Memory B cell (primary cell): ENCODE measurements at regions not wholly inside any gene's neighbourhood (a gene's known extent, or its start where the extent isn't known, plus 50 kb on each side); places are given as distances from the start of the nearest gene placed in this dataset.
"Not testable (repeated sequence)": the region's sequence is repeated elsewhere in the genome, so short reads cannot be mapped to it uniquely, and the experiment has no call there.

Experiments used
- ATAC-seq: fragments of 150-1000 bp; cut with Tn5 transposase; 2 replicates; pipeline ENCODE4 v1.10.0; 2021; ENCODE audit warnings: low read depth, mild to moderate bottlenecking, moderate library complexity
- DNase-seq, 2 donors: peaks; one replicate each; pipeline ENCODE4 v3.0.0; 2022; ENCODE audit warnings: low spot score in 2 of 2
- H3K27ac Mint-ChIP-seq: one replicate; pipeline ENCODE4 v1.8.0; 2022; ENCODE audit warnings: mild to moderate bottlenecking, moderate library complexity, mixed read lengths
- H3K27me3 Mint-ChIP-seq: one replicate; pipeline ENCODE4 v1.8.0; 2022; ENCODE audit warnings: mixed read lengths
- H3K36me3 Mint-ChIP-seq: one replicate; pipeline ENCODE4 v1.8.0; 2022; ENCODE audit warnings: mild to moderate bottlenecking, mixed read lengths
- H3K4me1 Mint-ChIP-seq: one replicate; pipeline ENCODE4 v1.8.0; 2022; ENCODE audit warnings: mixed read lengths
- H3K4me3 Mint-ChIP-seq: one replicate; pipeline ENCODE4 v1.8.0; 2022; ENCODE audit warnings: mild to moderate bottlenecking, moderate library complexity, mixed read lengths
- H3K9me3 Mint-ChIP-seq: one replicate; pipeline ENCODE4 v1.8.0; 2022; ENCODE audit warnings: mixed read lengths

DNA sequence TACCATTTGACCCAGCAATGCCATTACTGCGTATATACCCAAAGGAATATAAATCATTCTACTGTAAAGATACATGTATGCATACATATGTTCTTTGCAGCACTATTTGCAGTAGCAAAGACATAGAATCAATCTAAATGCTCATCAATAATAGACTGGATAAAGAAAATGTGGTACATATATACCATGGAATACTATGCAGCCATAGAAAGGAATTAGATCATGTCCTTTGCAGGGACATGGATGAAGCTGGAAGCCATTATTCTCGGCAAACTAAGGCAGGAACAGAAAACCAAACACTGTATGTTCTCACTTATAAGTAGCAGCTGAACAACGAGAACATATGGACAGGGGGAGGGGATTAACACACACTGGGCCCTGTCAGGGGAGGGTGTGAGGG, 54.8 kb upstream of the ZNF30 start:
- not testable (repeated sequence) for ATAC-seq, H3K4me1 Mint-ChIP-seq, H3K4me3 Mint-ChIP-seq, H3K9me3 Mint-ChIP-seq, H3K27ac Mint-ChIP-seq, DNase-seq, H3K27me3 Mint-ChIP-seq, H3K36me3 Mint-ChIP-seq

DNA sequence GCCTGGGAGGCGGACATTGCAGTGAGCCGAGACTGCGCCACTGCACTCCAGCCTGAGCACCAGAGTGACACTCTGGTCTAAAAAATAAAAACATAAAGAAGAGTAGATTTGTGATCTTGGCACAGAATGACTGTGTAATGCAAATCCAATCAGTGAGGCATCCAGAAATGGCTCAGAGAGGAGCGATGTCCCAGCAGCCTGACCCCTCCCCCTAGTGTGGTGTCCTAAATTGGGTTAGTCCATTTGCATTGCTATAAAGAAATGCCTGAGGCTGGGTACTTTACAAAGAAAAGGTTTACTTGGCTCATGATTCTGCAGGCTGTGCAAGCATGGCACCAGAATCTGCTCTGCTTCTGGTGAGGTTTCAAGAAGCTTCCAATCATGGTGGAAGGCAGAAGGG, 59.1 kb upstream of the ZNF30 start:
- Mint-ChIP-seq H3K4me1 (no peaks in the 10 kb centered on the region), H3K27me3 (no peaks in the 10 kb centered on the region), H3K4me3 (no peak overlapping the region), H3K36me3 (peaks cover 3% of the 10 kb centered on the region), H3K27ac (no peak overlapping the region), H3K9me3 (peaks cover 2% of the 10 kb centered on the region)
- DNase-seq (no peak), ATAC-seq (no peak)

DNA sequence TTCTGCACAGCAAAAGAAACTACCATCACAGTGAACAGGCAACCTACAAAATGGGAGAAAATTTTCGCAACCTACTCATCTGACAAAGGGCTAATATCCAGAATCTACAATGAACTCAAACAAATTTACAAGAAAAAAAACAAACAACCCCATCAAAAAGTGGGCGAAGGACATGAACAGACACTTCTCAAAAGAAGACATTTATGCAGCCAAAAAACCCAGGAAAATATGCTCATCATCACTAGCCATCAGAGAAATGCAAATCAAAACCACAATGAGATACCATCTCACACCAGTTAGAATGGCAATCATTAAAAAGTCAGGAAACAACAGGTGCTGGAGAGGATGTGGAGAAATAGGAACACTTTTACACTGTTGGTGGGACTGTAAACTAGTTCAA, 61.5 kb upstream of the ZNF30 start:
- not testable (repeated sequence) for H3K9me3 Mint-ChIP-seq, DNase-seq, ATAC-seq, H3K27ac Mint-ChIP-seq, H3K4me3 Mint-ChIP-seq, H3K36me3 Mint-ChIP-seq, H3K4me1 Mint-ChIP-seq, H3K27me3 Mint-ChIP-seq

DNA sequence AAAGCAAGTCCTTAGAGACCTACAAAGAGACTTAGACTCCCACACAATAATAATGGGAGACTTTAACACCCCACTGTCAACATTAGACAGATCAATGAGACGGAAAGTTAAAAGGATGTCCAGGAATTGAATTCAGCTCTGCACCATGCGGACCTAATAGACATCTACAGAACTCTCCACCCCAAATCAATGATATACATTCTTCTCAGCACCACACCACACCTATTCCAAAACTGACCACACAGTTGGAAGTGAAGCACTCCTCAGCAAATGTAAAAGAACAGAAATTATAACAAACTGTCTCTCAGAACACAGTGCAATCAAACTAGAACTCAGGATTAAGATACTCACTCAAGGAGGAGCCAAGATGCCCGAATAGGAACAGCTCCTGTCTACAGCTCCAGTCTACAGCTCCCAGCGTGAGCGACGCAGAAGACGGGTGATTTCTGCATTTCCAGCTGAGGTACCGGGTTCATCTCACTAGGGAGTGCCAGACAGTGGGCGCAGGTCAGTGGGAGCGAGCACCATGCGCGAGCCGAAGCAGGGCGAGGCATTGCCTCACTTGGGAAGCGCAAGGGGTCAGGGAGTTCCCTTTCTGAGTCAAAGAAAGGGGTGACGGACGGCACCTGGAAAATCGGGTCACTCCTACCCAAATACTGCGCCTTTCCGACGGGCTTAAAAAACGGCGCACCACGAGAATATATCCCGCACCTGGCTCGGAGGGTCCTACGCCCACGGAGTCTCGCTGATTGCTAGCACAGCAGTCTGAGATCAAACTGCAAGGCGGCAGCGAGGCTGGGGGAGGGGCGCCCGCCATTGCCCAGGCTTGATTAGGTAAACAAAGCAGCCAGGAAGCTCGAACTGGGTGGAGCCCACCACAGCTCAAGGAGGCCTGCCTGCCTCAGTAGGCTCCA, 66.6 kb upstream of the ZNF30 start:
- peak; percentile 42 for ATAC-seq

DNA sequence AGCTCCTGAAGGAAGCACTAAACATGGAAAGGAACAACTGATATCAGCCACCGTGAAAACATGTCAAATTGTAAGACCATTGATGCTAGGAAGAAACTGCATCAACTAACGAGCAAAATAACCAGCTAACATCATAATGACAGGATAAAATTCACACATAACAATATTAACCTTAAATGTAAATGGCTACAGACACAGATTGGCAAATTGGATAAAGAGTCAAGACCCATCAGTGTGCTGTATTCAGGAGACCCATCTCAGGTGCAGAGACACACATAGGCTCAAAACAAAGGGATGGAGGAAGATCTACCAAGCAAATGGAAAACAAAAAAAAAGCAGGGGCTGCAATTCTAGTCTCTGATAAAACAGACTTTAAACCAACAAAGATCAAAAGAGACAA, 67.4 kb upstream of the ZNF30 start:
- DNase-seq, ATAC-seq, H3K27me3 Mint-ChIP-seq, H3K9me3 Mint-ChIP-seq, H3K36me3 Mint-ChIP-seq: not testable (repeated sequence)
- peak overlapping the region; percentile 95 for H3K4me3 Mint-ChIP-seq
- peaks cover 20% of the 10 kb centered on the region for H3K4me1 Mint-ChIP-seq
- peak overlapping the region; percentile 84 for H3K27ac Mint-ChIP-seq

More for the DNA sequence above, 66.6 kb upstream of the ZNF30 start:
- not testable (repeated sequence) for H3K9me3 Mint-ChIP-seq, H3K36me3 Mint-ChIP-seq, H3K27me3 Mint-ChIP-seq
- peak overlapping the region; percentile 95 for H3K4me3 Mint-ChIP-seq
- peak overlapping the region; percentile 84 for H3K27ac Mint-ChIP-seq
- H3K4me1 Mint-ChIP-seq = peaks cover 20% of the 10 kb centered on the region
- DNase-seq = peak in 1 of 2 donors; percentile 5

DNA sequence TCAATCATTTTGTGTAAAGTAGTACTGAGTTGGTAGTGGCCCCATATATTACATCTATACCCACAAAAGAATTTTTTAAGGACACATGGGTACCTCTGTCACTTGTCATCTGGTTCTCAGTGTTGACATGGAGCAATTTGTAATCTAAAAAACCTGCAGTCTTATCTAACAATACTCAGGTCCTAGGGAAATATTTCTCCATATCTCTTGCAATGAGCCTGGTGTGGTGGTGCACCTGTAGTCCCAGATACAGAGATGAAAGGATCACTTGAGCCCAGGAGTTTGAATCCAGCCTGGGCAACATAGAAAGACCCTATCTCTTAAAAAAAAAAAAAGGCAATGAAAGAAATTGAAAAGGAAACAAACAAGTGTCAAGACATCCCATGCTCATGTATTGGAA, 70.7 kb upstream of the ZNF30 start:
- Mint-ChIP-seq H3K27me3 (no peaks in the 10 kb centered on the region), H3K4me1 (peaks cover 25% of the 10 kb centered on the region), H3K9me3 (no peaks in the 10 kb centered on the region), H3K4me3 (no peak overlapping the region), H3K27ac (no peak overlapping the region), H3K36me3 (peaks cover 16% of the 10 kb centered on the region)
- ATAC-seq (no peak), DNase-seq (no peak)

DNA sequence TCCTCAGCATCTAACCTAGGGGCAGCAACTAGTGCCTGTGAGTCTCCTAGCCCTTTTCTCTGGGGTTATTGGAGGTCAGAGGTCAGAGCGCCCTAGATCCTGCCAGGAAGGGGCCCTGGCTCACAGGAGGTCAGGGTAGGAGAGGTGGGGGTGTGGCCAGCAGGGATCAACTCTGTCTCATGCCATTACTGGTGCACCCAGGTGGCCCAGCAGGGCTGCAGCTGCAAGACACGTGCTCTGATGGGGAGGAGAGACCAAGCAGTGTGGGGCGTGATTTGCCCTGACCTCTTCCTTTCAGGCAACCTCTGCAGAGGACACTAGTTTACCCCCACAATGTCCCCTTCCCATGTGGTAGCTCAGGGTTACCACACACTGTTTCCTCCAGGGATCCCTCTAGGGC, 73.3 kb upstream of the ZNF30 start:
- DNase-seq = no peak
- Mint-ChIP-seq H3K27ac (no peak overlapping the region), H3K4me1 (peaks cover 12% of the 10 kb centered on the region), H3K9me3 (no peaks in the 10 kb centered on the region), H3K27me3 (no peaks in the 10 kb centered on the region), H3K4me3 (no peak overlapping the region), H3K36me3 (peaks cover 25% of the 10 kb centered on the region)
- no peak for ATAC-seq

DNA sequence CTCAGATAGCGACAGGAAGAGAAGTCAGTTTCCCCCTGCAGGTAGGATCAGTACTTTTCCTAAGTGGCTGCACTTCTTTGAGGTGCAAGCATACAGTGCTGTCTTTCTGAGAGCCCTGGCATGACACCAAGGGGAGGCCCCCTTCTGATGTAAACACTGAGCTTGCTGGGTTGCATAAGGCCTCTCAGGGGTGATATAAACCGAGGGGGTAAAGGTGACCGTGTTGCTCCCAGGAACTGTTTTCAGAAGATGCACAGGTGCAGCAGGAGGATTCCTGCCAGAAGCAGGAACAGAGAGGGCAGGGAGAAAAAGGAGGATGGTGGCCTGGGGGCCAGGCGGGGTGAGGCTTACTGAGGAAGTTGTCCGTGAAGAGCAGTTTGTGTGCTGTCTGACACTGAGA, 74.0 kb upstream of the ZNF30 start:
- ATAC-seq (no peak), DNase-seq (no peak)
- peaks cover 9% of the 10 kb centered on the region for H3K4me1 Mint-ChIP-seq
- no peaks in the 10 kb centered on the region for H3K27me3 Mint-ChIP-seq
- H3K4me3 Mint-ChIP-seq = no peak overlapping the region
- H3K27ac Mint-ChIP-seq = no peak overlapping the region
- H3K9me3 Mint-ChIP-seq = no peaks in the 10 kb centered on the region
- peaks cover 25% of the 10 kb centered on the region for H3K36me3 Mint-ChIP-seq

DNA sequence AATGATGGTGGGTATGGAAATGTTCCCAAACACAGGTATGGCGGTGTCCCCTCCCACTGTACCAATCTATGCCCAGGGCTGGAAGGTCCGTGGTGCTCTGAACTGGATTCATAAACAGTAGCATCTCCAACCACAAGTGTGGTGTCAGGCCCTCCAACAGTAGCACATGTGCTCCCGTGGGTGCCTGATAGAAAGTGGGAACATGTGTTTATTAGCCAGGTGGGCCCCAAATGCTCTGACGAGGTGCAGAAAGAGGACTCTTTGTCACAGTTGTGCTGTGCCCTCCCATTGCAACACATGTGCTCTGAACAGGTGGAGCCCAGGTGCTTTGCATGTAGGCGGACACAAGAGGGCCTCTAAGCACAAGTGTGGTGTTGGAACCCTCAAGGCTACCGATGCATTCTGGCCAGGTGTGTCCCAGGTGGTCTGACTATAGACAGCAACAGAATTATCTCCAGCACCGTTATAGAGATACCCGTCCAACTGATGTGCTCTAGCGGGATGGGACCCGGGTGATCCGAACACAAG, 75.4 kb upstream of the ZNF30 start:
- Mint-ChIP-seq H3K27ac (no peak overlapping the region), H3K4me3 (no peak overlapping the region), H3K9me3 (no peaks in the 10 kb centered on the region), H3K27me3 (no peaks in the 10 kb centered on the region), H3K36me3 (peaks cover 25% of the 10 kb centered on the region), H3K4me1 (peaks cover 17% of the 10 kb centered on the region)
- ATAC-seq = no peak
- DNase-seq = no peak

DNA sequence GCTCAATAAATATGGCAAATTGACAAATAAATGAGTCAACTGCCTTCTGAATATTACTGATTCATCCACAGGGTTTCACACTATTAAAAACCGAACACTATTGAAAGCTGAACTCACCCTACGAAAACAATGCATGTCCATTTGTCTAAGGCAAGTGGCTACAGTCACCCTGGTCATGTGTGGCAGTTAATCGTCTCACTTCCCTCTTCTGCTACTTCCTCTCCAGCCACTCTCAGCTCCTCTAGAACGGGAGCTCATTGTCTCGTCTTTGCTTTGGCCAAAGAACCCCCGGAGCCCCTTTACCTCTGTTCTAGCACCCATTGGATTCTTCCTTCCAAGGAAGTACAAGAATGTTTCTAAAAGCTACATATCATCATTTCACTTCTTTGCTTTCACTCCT, 74.4 kb upstream of the ZNF599 start:
- Mint-ChIP-seq H3K27me3 (no peaks in the 10 kb centered on the region), H3K4me1 (peaks cover 11% of the 10 kb centered on the region), H3K9me3 (no peaks in the 10 kb centered on the region), H3K27ac (no peak overlapping the region), H3K36me3 (peaks cover 20% of the 10 kb centered on the region), H3K4me3 (no peak overlapping the region)
- DNase-seq (no peak), ATAC-seq (no peak)

DNA sequence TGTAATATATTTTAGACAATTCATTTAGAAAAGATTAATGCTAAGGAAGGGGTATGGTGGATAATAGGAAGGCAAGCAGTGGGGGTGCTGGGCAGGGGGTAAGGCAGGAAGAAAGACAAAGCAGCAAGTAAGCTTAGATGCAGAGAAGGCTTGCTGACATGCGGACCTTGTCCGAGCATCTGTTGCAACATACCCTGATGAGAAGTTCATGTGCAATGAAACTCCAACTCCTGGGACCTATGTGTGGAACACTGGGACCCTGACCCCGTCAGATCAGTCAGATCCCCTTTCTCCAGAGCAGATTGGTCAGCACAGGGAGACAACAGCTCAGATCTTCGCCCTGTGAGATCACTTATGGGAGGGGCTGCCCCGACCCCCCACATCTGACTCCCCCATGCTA, 71.3 kb upstream of the ZNF599 start:
- Mint-ChIP-seq H3K4me3 (no peak overlapping the region), H3K36me3 (peaks cover 13% of the 10 kb centered on the region), H3K27me3 (no peaks in the 10 kb centered on the region), H3K4me1 (peaks cover 11% of the 10 kb centered on the region), H3K9me3 (no peaks in the 10 kb centered on the region), H3K27ac (no peak overlapping the region)
- ATAC-seq (no peak), DNase-seq (no peak)

DNA sequence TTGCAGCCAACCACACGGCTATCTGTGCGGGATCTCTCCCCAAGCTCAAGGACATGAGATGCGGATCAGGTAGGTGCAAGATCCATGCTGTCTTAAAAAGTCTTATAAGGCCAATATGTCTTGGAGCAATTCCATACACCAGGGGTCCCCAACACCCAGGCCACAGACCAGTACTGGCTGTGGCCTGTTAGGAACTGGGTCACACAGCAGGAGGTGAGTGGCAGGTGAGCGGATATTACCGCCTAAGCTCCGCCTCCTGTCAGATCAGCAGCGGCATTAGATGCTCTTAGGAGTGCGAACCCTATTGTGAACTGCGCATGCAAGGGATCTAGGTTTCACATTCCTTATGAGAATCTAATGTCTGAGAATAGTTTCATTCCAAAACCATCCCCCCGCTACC, 68.8 kb upstream of the ZNF599 start:
- peaks cover 4% of the 10 kb centered on the region for H3K36me3 Mint-ChIP-seq
- no peak overlapping the region for H3K27ac Mint-ChIP-seq
- ATAC-seq (no peak), DNase-seq (no peak)
- H3K4me3 Mint-ChIP-seq = no peak overlapping the region
- H3K4me1 Mint-ChIP-seq = peaks cover 4% of the 10 kb centered on the region
- no peaks in the 10 kb centered on the region for H3K9me3 Mint-ChIP-seq
- H3K27me3 Mint-ChIP-seq = peaks cover 1% of the 10 kb centered on the region

DNA sequence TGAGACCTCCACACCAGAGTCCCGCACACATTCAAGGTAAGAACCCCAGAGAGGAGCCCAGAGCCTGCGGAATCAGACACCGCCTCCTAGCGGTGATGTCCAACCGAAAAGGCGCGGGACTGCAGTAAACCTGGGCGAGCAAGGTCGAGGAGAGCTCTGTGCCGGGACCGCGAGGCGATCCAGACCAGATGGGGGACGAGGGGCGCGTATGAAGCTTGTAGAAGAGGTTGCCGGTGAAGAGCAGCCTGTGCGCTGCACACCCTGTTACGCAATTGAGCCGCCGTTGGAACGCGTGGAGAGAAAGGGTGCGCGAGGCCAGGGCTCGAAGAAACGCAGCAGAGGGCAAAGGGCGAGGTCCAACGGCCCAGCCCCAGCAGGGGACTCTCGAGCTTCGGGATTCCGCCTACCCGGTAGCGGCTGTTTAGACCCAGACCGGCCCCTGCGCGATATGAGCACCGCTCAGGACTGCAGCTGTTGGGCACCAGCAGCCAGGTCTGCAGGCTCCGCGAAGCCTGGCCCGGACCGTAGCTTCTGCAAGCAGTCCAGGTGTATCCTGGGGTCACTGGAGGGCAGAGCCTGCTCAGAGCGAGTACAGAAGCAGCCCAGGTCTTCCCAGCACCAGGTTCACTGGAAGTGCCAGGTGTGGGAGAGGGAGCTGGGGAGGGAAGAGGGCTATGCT, 65.9 kb upstream of the ZNF599 start:
- peaks cover 2% of the 10 kb centered on the region for H3K4me1 Mint-ChIP-seq
- no peak overlapping the region for H3K4me3 Mint-ChIP-seq
- peaks cover 4% of the 10 kb centered on the region for H3K27me3 Mint-ChIP-seq
- H3K27ac Mint-ChIP-seq = no peak overlapping the region
- ATAC-seq = no peak
- H3K36me3 Mint-ChIP-seq = no peaks in the 10 kb centered on the region
- DNase-seq = no peak
- H3K9me3 Mint-ChIP-seq = no peaks in the 10 kb centered on the region

DNA sequence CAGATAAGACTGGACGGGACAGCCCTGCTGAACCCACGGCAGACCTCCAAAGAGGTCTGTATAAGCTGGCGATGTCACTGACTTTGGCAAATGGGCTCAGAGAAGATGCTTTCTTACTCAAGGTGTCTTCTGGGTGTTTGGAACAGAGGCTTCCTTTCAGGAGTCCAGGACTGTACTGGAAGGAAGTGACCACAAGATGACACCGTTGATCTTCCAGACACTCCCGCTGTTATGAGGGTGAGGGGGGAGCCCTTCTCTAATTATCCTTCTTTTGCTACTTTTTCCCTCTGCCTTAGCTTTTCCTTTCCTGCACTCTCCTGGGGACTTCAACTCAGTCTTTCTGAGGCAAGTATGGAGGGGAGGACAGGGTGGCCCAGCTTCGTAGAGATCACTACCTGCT, 65.2 kb upstream of the ZNF599 start:
- Mint-ChIP-seq H3K27me3 (peaks cover 4% of the 10 kb centered on the region), H3K27ac (no peak overlapping the region), H3K4me1 (peaks cover 2% of the 10 kb centered on the region), H3K4me3 (no peak overlapping the region), H3K9me3 (no peaks in the 10 kb centered on the region), H3K36me3 (no peaks in the 10 kb centered on the region)
- no peak for ATAC-seq
- no peak for DNase-seq
